ENCODE measurements at regions not wholly inside any gene's neighbourhood (a gene's known extent, or its start where the extent isn't known, plus 50 kb on each side); places are given as distances from the start of the nearest gene placed in this dataset.

DNA sequence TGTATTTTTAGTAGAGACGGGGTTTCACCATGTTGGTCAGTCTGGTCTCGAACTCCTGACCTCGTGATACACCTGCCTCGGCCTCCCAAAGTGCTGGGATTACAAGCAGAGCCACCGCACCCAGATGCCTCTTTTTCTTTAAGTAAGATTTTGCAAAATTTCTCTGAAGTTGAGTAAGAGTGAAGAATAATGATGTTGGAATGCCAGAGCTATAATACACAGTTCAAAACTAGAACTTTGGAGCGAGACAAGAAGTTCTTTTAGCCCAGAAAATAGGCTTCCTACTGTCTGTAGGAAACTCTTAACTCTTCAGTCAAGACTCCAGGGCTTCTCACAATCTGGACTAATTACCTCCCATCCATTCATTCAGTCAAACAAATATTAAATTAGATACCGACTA lies 51.4 kb downstream of the MARCHF4 start:
- DNase-seq = no peak

DNA sequence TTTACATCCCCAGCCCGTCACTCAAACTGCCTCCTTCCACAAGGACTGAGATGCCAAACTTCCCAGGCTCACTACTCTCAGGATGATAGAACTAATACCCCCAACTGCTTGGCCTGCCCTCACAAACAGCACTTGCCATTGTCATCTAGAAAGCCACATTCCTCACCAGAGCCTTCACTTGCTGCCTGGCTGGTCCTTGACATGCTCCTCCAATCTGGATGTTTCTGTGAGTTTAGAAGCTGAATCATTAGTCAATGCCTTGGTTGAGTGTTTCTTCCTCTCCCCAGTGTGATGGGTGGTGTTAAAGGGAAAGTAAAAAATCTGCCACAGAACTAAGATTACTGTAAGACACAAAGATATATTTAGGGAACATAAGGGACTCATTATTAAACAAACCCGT lies 52.5 kb downstream of the MARCHF4 start:
- peak; percentile 74 for DNase-seq

GRCh38 chr2:216318521-216318874 lies 53.8 kb downstream of the MARCHF4 start:
- no peak for DNase-seq

GRCh38 chr2:216317831-216318520 lies 54.3 kb downstream of the MARCHF4 start:
- DNase-seq = no peak

DNA sequence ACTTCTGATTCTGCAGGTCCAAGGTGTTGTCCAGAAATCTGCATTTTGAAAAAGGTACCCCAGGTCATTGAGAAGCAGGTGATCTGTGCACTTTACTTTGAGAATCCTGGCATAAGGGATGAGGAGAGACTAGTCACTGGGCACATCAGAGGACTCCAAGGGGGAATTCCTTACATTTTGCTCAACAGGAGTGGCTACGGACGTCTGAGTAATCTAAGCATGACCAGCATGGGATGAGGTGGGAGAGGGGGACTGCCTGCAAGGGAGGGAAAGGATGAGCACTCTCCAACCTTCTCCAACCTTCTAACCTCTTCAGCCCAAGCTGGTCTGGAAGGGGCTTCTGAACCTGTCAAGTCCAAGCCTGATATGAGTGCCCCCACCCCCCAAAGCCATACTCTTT lies 55.5 kb downstream of the MARCHF4 start:
- DNase-seq = peak; percentile 83

- peak; percentile 97 for DNase-seq
These were observed 56.3 kb downstream of the MARCHF4 start for GRCh38 chr2:216315802-216316603.

- DNase-seq = no peak
These were observed 59.8 kb downstream of the MARCHF4 start for GRCh38 chr2:216312441-216312840.

DNA sequence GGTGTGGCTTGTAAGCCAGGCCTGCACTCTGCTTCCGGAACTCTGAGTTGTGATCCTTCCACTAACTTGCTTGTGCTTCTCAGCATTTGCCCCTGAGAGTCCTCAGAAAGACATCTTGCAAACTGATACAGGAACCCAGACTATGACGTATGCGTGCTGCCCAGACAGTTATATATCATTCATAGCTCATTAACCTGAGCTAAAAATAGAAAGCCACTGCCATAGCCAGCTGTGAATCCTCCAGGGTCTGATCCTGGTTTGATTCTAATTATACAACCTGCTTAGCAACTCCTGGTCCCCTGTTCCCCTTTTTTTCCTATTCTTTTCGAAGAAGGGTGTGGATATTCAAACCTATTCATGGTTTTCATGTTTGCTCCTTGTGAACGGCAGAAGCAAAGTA lies 63.7 kb downstream of the MARCHF4 start:
- DNase-seq = no peak

- no peak for DNase-seq
These were observed 64.8 kb downstream of the MARCHF4 start for GRCh38 chr2:216307496-216307895.

DNA sequence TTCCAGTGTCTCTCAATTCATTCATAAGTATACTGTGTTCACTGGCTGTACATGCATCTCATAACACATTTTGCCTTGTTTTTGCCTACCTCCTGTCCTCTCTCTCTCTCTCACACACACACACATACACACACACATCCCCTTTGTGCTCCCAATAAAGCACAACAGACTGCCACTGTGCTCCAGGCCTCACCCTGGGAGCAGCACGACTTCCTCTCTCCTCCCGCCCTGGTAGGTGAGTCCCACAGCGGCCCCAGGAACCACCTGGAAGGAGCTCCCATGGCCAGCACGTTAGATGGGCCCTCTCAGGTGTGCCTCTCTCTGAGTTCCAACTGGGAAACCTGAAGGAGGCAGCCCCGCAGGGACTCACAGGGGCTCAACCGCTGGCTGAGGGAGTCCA lies 65.4 kb downstream of the MARCHF4 start:
- no peak for DNase-seq

DNA sequence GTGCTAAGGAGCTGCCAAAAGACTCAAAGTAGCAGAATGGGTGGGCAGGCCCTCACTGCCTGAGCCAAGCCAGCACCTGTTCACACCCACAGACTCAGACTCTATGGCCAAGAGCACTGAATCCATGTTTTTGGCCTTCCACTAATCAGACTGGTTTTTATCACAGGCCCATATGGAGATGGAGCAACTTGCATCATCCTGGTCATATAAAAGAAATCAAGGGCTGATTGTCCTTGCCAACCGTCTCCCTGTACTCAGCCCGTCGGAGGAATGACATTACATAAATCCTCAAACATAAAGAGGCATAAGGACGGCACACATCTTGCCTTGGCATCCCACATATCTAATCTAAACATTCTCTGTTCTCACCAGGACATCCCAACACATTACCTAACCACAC lies 66.7 kb downstream of the MARCHF4 start:
- DNase-seq = no peak

DNA sequence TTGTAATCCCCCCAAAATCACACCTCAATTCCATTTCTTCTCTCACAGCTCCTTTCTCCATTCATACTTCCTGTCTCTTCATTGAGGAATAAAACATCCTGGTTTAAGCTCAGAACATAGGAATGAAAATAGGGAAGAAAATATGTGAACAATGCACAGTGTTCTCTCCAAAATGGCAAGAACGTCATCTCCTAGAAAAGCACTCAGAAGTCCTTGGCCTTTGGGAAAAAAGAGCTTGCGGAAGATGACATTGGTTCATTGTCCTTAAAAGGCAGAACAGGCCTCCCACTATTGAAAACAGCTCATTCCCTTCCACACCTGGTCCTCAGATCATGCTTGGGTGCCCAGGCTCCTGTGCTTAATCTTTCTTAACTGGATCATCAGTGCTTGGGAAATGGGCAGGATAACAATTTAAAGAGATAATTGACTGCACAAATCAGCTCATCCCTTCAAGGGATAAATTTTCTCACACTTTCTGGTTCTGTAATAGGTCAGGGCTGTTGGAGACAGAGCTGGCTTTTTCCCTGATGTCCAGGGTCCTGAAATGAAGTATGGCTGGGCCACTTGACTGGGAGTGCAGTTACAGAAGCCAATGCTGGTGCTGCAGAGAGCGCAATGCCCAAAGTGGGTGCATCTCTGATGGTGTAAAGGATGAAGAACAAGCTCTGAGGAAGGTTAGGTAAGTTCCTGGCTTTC lies 69.2 kb downstream of the MARCHF4 start:
- DNase-seq = no peak

- no peak for DNase-seq
These were observed 71.4 kb downstream of the MARCHF4 start for GRCh38 chr2:216300906-216301305.

GRCh38 chr2:216299588-216299987 lies 72.7 kb downstream of the MARCHF4 start:
- peak; percentile 61 for DNase-seq

GRCh38 chr2:216298719-216299495 lies 73.4 kb downstream of the MARCHF4 start:
- peak; percentile 59 for DNase-seq

DNA sequence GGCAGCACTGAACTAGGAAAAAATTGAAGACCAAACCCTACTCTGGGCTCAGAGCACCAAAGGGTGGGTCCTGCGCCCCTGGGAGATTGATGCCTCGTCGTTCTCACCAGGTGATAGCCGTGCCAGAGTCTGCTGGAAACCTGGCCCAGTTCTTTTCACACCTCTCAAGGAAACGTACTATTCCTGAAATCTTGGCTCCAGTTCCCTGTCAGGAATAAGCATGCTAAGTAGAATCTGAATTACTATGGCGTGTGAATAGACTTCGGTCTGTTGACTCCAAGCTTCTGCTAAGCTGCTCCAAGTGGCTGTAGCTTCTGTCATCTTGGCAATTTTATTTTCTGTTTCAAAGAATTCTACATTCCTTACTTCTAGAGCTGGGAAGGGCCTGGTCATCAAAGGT lies 75.4 kb downstream of the MARCHF4 start:
- no peak for DNase-seq

GRCh38 chr2:216294305-216294704 lies 78.0 kb downstream of the MARCHF4 start:
- DNase-seq = no peak

DNA sequence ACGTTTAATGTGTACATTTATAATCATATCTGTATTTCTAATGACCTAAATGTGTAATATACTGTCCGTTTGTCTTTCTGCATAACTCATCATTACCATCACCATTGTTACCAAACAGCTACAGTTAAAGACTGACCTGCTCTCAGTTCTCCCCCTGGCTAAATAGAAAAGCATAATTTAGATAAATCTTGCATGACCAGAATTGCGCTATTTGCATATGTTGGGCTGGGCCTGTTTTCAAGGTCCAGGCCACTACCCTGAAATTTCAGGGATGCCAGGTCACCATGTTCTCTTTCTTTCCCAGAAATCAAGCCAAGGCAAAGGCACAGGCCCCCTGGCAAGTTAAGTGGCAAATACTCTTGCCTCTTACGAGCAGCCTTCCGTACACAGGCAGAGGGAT lies 78.4 kb downstream of the MARCHF4 start:
- peak; percentile 48 for DNase-seq

- DNase-seq = peak; percentile 41
These were observed 79.4 kb downstream of the MARCHF4 start for GRCh38 chr2:216292886-216293301.

GRCh38 chr2:216292475-216292874 lies 79.8 kb downstream of the MARCHF4 start:
- no peak for DNase-seq

GRCh38 chr2:216289470-216289869 lies 82.8 kb downstream of the MARCHF4 start:
- peak; percentile 26 for DNase-seq

DNA sequence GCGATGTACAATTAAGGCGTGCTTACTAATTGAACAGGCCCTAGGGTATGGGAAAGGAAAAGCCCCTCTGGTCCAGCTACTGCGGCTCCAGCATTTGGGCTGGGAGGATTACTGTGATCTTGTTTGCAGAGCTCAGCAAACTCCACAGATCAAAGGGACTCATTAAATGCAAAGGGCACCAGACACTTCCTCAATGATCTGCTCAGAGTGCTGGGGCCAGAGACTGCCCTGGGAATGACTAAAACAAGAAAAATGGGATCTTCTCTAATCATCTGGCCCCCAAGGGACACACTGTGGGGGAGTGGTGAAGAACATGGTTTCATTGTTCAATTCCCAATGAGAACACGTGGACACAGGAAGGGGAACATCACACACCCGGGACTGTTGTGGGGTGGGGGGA lies 85.0 kb downstream of the MARCHF4 start:
- DNase-seq = peak; percentile 96

DNA sequence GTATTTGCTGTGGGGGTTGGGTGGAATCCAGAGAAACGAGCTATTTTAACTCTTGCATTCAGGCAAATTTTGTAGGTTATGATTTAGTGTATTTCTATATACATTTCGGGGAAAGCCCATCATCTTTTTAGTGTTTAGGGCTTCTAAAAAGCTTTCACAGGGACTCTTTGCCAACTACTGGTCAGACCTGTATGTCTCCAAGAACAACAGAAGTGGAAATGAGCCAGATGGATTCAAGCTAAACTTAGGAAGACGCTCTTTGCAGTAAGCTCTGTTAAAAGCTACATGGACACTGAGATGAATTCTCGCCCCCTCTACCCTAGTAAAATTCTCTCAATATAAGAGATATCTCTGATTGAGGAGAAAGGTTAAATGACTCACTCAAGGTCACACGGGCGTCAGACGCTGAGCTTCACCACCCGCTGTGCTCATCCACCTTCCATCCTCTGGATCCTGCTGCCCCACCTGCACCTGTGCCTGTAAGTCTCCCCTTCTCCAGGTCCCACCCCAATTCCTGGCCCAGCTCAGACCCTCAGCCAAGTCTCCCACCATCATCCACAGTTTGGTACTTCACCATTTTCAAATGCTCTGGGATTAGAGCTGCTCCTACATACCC lies 85.6 kb downstream of the MARCHF4 start:
- DNase-seq = no peak

Data from islet precursor cell (in vitro differentiated cells).